HL-60 (cell line): ENCODE measurements at regions not wholly inside any gene's neighbourhood (a gene's known extent, or its start where the extent isn't known, plus 50 kb on each side); places are given as distances from the start of the nearest gene placed in this dataset.

Experiments used
- DNase-seq, 2 experiments: peaks; one replicate each; pipeline ENCODE4 v3.0.0-alpha.2; 2010 to 2020; ENCODE audit warnings: low read depth in 1 of 2, low spot score in 1 of 2
- H3K27ac ChIP-seq: fragments of 250-450 bp; sonication (Bioruptor Pico); replicated peaks from 2 replicates; pipeline ENCODE4 v1.5.1; 2020; ENCODE audit warnings: mild to moderate bottlenecking, moderate library complexity
- H3K27me3 ChIP-seq: fragments of 250-450 bp; sonication (Bioruptor Pico); 2 replicates; pipeline ENCODE4 v1.5.1; 2021; ENCODE audit warnings: mild to moderate bottlenecking, moderate library complexity; ENCODE audit not compliant: insufficient read depth, poor library complexity, severe bottlenecking
- H3K4me3 ChIP-seq: replicated peaks from 2 replicates; pipeline ENCODE4 v1.5.1; 2011; ENCODE audit warnings: mild to moderate bottlenecking, control low read depth, low read length; ENCODE audit not compliant: insufficient read depth
- CTCF ChIP-seq: IDR thresholded peaks from one replicate; pipeline ENCODE4 v1.5.1; 2011; ENCODE audit warnings: low read length, control low read depth, inconsistent platforms; ENCODE audit not compliant: insufficient read depth
- GABPA ChIP-seq: IDR thresholded peaks from 2 replicates; pipeline ENCODE4 v1.6.1; 2012; ENCODE audit warnings: low read depth
- POLR2AphosphoS5 ChIP-seq: IDR thresholded peaks from 2 replicates; pipeline ENCODE4 v1.6.1; 2012; ENCODE audit warnings: low read depth
- REST ChIP-seq: IDR thresholded peaks from 2 replicates; pipeline ENCODE4 v1.6.1; 2012; ENCODE audit warnings: low read depth; ENCODE audit not compliant: insufficient replicate concordance
- SPI1 ChIP-seq: IDR thresholded peaks from 2 replicates; pipeline ENCODE4 v1.6.1; 2012; ENCODE audit warnings: low read depth, mild to moderate bottlenecking, borderline replicate concordance

DNA sequence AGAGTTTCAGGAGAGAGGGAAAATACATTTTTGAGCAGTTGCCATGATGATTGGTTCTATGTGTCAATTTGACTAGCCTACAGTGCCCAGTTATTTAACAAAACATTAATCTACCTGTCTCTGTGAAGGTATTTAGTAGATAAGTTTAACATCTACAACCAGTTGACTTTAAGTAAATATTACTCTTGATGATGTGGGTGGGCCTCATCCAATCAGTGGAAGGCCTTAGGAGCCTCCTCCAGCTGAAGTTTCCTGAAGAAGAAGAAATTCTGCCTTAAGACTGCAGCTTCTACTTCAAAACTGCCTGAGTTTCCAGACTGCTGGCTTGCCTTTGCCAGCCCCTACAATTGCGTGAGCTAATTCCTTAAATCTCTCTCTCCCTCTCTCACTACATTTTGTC, 93.6 kb downstream of the OXSM start:
- DNase-seq, result no peak
- TF ChIP-seq POLR2AphosphoS5 (no peak), SPI1 (no peak), GABPA (no peak), CTCF (no peak), REST (no peak)
- H3K4me3 ChIP-seq, result no peak overlapping the region
- H3K27me3 ChIP-seq, result peaks cover 3% of the 10 kb centered on the region
- no peak overlapping the region for H3K27ac ChIP-seq

GRCh38 chr3:25884981-25885380, 95.1 kb downstream of the OXSM start:
- Histone ChIP-seq H3K4me3 (no peak overlapping the region), H3K27me3 (peaks cover 2% of the 10 kb centered on the region), H3K27ac (no peak overlapping the region)
- no peak for DNase-seq
- TF ChIP-seq POLR2AphosphoS5 (no peak), CTCF (no peak), GABPA (no peak)

DNA sequence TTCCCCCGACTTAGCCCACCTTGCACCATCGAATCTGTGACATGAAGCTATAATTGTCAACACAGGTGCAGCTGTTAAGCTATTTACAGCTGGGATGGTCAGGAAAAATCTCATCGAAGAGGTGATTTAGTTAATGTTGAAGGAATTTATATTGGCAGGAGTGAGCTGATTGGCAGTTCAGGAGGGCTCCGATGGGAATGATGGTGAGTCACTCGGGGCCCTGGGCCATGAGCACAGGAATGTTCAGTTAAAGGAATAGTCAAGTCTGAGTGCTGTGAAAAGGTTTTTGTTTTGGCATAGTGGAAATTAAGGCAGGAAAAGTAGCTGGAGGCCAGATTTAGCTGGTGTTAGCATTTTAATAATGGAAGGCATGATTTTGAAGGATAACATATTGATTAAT, 95.7 kb downstream of the OXSM start:
- H3K27ac ChIP-seq, result no peak overlapping the region
- peaks cover 2% of the 10 kb centered on the region for H3K27me3 ChIP-seq
- no peak overlapping the region for H3K4me3 ChIP-seq
- TF ChIP-seq REST (no peak), GABPA (no peak), POLR2AphosphoS5 (no peak), SPI1 (no peak), CTCF (no peak)
- no peak for DNase-seq

DNA sequence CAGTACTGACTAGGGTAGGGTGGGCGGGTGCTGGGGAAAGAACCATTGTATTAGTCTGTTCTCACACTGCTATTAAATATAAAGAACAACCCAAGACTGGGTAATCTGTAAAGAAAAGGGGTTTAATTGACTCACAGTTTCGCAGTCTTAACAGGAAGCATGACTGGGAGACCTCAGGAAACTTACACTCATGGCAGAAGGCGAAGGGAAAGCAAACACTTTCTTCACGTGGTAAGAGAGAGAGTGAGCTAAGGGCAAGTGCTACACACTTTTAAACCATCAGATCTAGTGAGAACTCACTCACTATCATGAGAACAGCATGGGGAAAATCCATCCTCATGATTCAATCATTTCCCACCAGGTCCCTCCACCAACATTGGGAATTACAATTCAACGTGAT, 98.0 kb downstream of the OXSM start:
- H3K4me3 ChIP-seq, result no peak overlapping the region
- H3K27me3 ChIP-seq, result peaks cover 2% of the 10 kb centered on the region
- TF ChIP-seq POLR2AphosphoS5 (no peak), SPI1 (no peak), GABPA (no peak), CTCF (no peak), REST (no peak)
- no peak for DNase-seq
- H3K27ac ChIP-seq, result no peak overlapping the region
